Central memory CD4-positive, alpha-beta T cell (primary cell): ENCODE measurements at regions not wholly inside any gene's neighbourhood (a gene's known extent, or its start where the extent isn't known, plus 50 kb on each side); places are given as distances from the start of the nearest gene placed in this dataset.
"Not testable (repeated sequence)": the region's sequence is repeated elsewhere in the genome, so short reads cannot be mapped to it uniquely, and the experiment has no call there.

Experiments
- DNase-seq: peaks from one replicate; pipeline ENCODE4 v3.0.0; 2022

- not testable (repeated sequence) for DNase-seq
Observed at GRCh38 chr3:48101301-48101650, 85.1 kb upstream of the MAP4 start.

DNA sequence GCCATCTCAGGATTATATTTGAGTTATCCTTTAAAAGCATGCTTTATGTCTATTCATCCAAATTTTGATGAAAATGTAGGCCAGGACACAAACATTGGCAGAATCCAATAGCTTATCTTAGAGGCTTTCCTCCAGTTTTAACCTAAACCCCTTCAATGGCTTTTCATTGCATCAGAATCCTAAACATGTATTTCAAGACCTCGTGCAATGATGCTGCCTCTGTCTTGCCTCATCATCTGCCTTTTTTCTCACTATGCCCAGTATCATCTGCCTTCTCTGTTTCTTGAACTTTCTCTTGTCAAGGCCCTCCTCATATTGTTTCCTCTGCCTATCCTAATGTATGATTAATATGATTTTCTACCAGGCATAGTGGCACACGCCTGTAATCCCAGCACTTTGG lies 76.1 kb upstream of the MAP4 start:
- no peak for DNase-seq

GRCh38 chr3:48090166-48090939 lies 74.1 kb upstream of the MAP4 start:
- no peak for DNase-seq

GRCh38 chr3:48088749-48089466 lies 72.7 kb upstream of the MAP4 start:
- peak; percentile 92 for DNase-seq

- no peak for DNase-seq
Observed at GRCh38 chr3:48088056-48088748, 72.0 kb upstream of the MAP4 start.

- DNase-seq = no peak
Observed at GRCh38 chr3:48086705-48087104, 70.5 kb upstream of the MAP4 start.

- DNase-seq = no peak
Observed at GRCh38 chr3:48084929-48085328, 68.7 kb upstream of the MAP4 start.

GRCh38 chr3:48084170-48084569 lies 68.0 kb upstream of the MAP4 start:
- DNase-seq = no peak

DNA sequence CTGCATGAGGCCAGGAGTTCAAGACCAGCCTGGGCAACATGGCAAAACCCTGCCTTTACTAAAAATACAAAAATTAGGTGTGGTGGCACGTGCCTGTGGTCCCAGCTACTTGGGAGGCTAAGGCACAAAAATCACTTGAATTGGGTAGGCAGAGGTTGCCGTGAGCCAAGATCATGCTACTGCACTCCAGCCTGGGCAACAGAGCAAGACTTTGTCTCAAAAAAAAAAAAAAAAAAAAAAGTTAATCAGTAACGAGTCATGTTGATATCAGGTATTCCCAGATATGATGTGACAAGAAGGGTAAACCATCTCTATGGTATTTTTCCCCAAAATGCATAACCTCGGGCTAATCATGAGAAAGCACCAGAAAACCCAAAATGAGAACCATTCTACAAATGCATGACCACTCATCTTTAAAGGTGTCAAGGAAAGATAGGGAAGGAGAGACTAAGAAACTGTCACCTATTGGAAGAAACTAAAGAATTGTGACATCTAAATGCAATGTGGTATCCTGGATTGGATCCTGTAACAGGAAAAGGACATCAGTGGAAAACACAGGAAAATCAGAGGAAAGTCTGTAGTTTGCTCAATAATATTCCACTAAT lies 66.5 kb upstream of the MAP4 start:
- no peak for DNase-seq

GRCh38 chr3:48077815-48078214 lies 61.6 kb upstream of the MAP4 start:
- no peak for DNase-seq

GRCh38 chr3:48070030-48070429 lies 53.8 kb upstream of the MAP4 start:
- DNase-seq = no peak

DNA sequence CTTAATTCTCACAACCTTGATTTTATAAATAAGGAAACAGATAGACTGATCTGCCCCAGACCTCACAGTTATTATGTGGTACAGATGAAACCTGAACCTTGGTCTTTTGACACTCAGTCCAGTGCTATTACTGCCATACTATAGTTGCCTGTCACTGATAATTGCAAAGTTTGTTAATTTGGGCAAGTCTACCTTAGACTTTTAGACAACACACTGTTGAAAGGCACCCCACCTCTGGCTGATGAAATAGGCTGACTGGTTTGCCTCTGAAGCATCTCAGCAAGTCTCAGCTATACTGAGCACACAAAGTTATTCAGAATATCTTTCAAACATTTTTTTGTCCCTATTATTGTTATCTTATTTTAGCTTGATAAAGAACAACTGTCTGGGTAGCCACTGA lies 53.1 kb upstream of the MAP4 start:
- no peak for DNase-seq

GRCh38 chr3:48068886-48069285 lies 52.7 kb upstream of the MAP4 start:
- no peak for DNase-seq

DNA sequence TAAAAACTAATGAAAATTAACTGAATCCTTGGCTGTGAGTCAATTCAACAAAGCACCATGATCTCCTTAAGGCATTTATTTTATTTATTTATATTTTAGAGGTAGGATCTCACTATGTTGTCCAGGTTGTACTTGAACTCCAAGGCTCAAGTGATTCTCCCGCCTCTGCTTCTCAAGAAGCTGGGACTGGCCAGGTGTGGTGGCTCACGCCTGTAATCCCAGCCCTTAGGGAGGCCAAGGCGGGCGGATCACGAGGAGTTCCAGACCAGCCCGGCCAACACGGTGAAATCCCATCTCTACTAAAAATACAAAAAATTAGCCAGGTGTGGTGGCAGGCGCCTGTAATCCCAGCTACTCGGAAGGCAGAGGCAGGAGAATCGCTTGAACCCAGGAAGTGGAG lies 52.1 kb upstream of the MAP4 start:
- DNase-seq = not testable (repeated sequence)

DNA sequence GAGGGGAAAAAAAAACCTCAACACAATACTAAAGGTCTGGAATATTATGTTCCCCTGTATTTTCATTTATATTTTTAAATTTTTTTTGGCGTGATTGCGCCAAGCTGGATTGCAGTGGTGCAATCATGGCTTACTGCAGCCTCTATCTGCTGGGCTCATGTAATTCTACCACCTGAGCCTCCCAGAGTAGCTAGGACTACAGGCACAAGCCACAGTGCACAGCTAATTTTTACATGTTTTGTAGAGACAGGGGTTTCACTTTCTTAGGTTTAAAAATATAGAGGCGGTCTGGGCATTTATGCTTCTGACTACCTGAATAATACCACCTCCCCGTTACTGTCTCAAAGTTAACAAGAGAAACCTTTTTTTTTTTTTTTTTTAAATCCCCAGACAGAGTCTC lies 51.1 kb upstream of the MAP4 start:
- no peak for DNase-seq
